HEK293 (cell line): ENCODE measurements at regions not wholly inside any gene's neighbourhood (a gene's known extent, or its start where the extent isn't known, plus 50 kb on each side); places are given as distances from the start of the nearest gene placed in this dataset.

ENCODE experiments used
- CTCF ChIA-PET: fragments of 350-600 bp; formaldehyde crosslinking; extraction: SDS; loops from one replicate; lab custom pipeline; 2021; ENCODE audit warnings: antibody characterized with exemption; lab: Yijun Ruan, JAX
- POLR2A ChIA-PET: fragments of 300-600 bp; formaldehyde crosslinking; extraction: SDS; loops from one replicate; lab custom pipeline; 2020; ENCODE audit warnings: antibody characterized with exemption, inconsistent platforms; lab: Yijun Ruan, JAX
- H3K27ac ChIP-seq: fragments of 200-500 bp; sonication (Bioruptor generic); 2 replicates; pipeline ENCODE4 v1.5.1; 2014; ENCODE audit warnings: low read depth, low read length, control low read depth, inconsistent platforms; ENCODE audit errors: extremely low read depth
- H3K36me3 ChIP-seq, 2 experiments: fragments of 200-500 bp in 1 of 2; sonication (Bioruptor generic) in 1 of 2; 1 replicate in 1 of 2; 2 replicates in 1 of 2; pipeline ENCODE4 v1.5.1; 2014 to 2017; ENCODE audit warnings: inconsistent platforms in 2 of 2, low read length in 2 of 2; ENCODE audit not compliant: control insufficient read depth in 2 of 2, insufficient read depth in 1 of 2
- H3K4me1 ChIP-seq: fragments of 200-500 bp; sonication (Bioruptor generic); 2 replicates; pipeline ENCODE4 v1.5.1; 2014; ENCODE audit warnings: mild to moderate bottlenecking, low read length, inconsistent platforms; ENCODE audit not compliant: control insufficient read depth, insufficient read depth
- H3K4me3 ChIP-seq: 2 replicates; pipeline ENCODE4 v1.5.1; 2011; ENCODE audit warnings: low read depth, mild to moderate bottlenecking, control low read depth, low read length, moderate library complexity
- H3K9me3 ChIP-seq: fragments of 200-500 bp; sonication (Bioruptor generic); 2 replicates; pipeline ENCODE4 v1.5.1; 2014; ENCODE audit warnings: low read depth, low read length, inconsistent platforms; ENCODE audit not compliant: control insufficient read depth, insufficient read depth
- ELK4 ChIP-seq: IDR thresholded peaks from 2 replicates; pipeline ENCODE4 v1.6.1; 2011; ENCODE audit warnings: mild to moderate bottlenecking, low read depth, low read length, borderline replicate concordance
- GFI1B ChIP-seq: fragments of 450-650 bp; formaldehyde crosslinking; IDR thresholded peaks from 2 replicates; pipeline ENCODE4 v1.5.1; 2016; ENCODE audit warnings: missing biosample characterization, missing genetic modification characterization
- GLI2 ChIP-seq: fragments of 450-650 bp; formaldehyde crosslinking; IDR thresholded peaks from 2 replicates; pipeline ENCODE4; 2017; ENCODE audit warnings: missing biosample characterization, missing genetic modification characterization, low read depth, borderline replicate concordance
- MZF1 ChIP-seq: fragments of 450-650 bp; formaldehyde crosslinking; IDR thresholded peaks from 2 replicates; pipeline ENCODE4 v1.5.1; 2017; ENCODE audit warnings: missing biosample characterization, missing genetic modification characterization, borderline replicate concordance
- OSR2 ChIP-seq: fragments of 450-650 bp; formaldehyde crosslinking; IDR thresholded peaks from 2 replicates; pipeline ENCODE4 v1.5.1; 2016; ENCODE audit warnings: missing biosample characterization, missing genetic modification characterization
- RBAK ChIP-seq: fragments of 450-650 bp; formaldehyde crosslinking; IDR thresholded peaks from 2 replicates; pipeline ENCODE4 v1.5.1; 2016; ENCODE audit warnings: missing biosample characterization, missing genetic modification characterization
- ZBTB17 ChIP-seq: fragments of 450-650 bp; formaldehyde crosslinking; IDR thresholded peaks from 2 replicates; pipeline ENCODE4 v1.5.1; 2016; ENCODE audit warnings: missing biosample characterization, missing genetic modification characterization
- ZBTB20 ChIP-seq: fragments of 450-650 bp; formaldehyde crosslinking; IDR thresholded peaks from 2 replicates; pipeline ENCODE4 v1.5.1; 2016; ENCODE audit warnings: missing biosample characterization, missing genetic modification characterization
- ZBTB6 ChIP-seq: fragments of 450-650 bp; formaldehyde crosslinking; IDR thresholded peaks from 2 replicates; pipeline ENCODE4 v1.5.1; 2017; ENCODE audit warnings: missing biosample characterization, missing genetic modification characterization
- ZNF10 ChIP-seq: fragments of 450-650 bp; formaldehyde crosslinking; IDR thresholded peaks from 2 replicates; pipeline ENCODE4 v1.5.1; 2017; ENCODE audit warnings: missing biosample characterization, missing genetic modification characterization
- ZNF146 ChIP-seq: fragments of 450-650 bp; formaldehyde crosslinking; IDR thresholded peaks from 2 replicates; pipeline ENCODE4 v1.5.1; 2016; ENCODE audit warnings: missing biosample characterization, missing genetic modification characterization
- ZNF211 ChIP-seq: fragments of 450-650 bp; formaldehyde crosslinking; IDR thresholded peaks from 2 replicates; pipeline ENCODE4 v1.5.1; 2016; ENCODE audit warnings: low read depth, missing biosample characterization, missing genetic modification characterization
- ZNF221 ChIP-seq: fragments of 450-650 bp; formaldehyde crosslinking; IDR thresholded peaks from 2 replicates; pipeline ENCODE4 v1.5.1; 2017; ENCODE audit warnings: missing biosample characterization, missing genetic modification characterization, borderline replicate concordance
- ZNF223 ChIP-seq: fragments of 450-650 bp; formaldehyde crosslinking; IDR thresholded peaks from 2 replicates; pipeline ENCODE4 v1.5.1; 2016; ENCODE audit warnings: missing biosample characterization, missing genetic modification characterization
- ZNF239 ChIP-seq: fragments of 450-650 bp; formaldehyde crosslinking; IDR thresholded peaks from 2 replicates; pipeline ENCODE4 v1.5.1; 2016; ENCODE audit warnings: missing biosample characterization, missing genetic modification characterization
- ZNF248 ChIP-seq: fragments of 450-650 bp; formaldehyde crosslinking; IDR thresholded peaks from 2 replicates; pipeline ENCODE4 v1.5.1; 2017; ENCODE audit warnings: missing biosample characterization, missing genetic modification characterization
- ZNF280C ChIP-seq: fragments of 450-650 bp; formaldehyde crosslinking; IDR thresholded peaks from 2 replicates; pipeline ENCODE4 v1.5.1; 2016; ENCODE audit warnings: missing biosample characterization, missing genetic modification characterization
- ZNF488 ChIP-seq: fragments of 450-650 bp; formaldehyde crosslinking; IDR thresholded peaks from 2 replicates; pipeline ENCODE4 v1.5.1; 2016; ENCODE audit warnings: missing biosample characterization, missing genetic modification characterization
- ZNF501 ChIP-seq: fragments of 450-650 bp; formaldehyde crosslinking; IDR thresholded peaks from 2 replicates; pipeline ENCODE4 v1.5.1; 2016; ENCODE audit warnings: missing biosample characterization, missing genetic modification characterization
- ZNF521 ChIP-seq: fragments of 450-650 bp; formaldehyde crosslinking; IDR thresholded peaks from 2 replicates; pipeline ENCODE4 v1.5.1; 2017; ENCODE audit warnings: missing biosample characterization, mild to moderate bottlenecking, missing genetic modification characterization
- ZNF558 ChIP-seq: fragments of 450-650 bp; formaldehyde crosslinking; IDR thresholded peaks from 2 replicates; pipeline ENCODE4 v1.5.1; 2016; ENCODE audit warnings: missing biosample characterization, missing genetic modification characterization
- ZNF624 ChIP-seq: fragments of 450-650 bp; formaldehyde crosslinking; IDR thresholded peaks from 2 replicates; pipeline ENCODE4 v1.5.1; 2017; ENCODE audit warnings: missing biosample characterization, missing genetic modification characterization
- ZNF626 ChIP-seq: fragments of 450-650 bp; sonication (Bioruptor Pico); formaldehyde crosslinking; IDR thresholded peaks from 2 replicates; pipeline ENCODE4 v1.5.1; 2018; ENCODE audit warnings: missing biosample characterization, missing genetic modification characterization, inconsistent platforms
- ZNF76 ChIP-seq: fragments of 450-650 bp; formaldehyde crosslinking; IDR thresholded peaks from 2 replicates; pipeline ENCODE4; 2016; ENCODE audit warnings: low read depth, missing biosample characterization, missing genetic modification characterization, borderline replicate concordance
- ZNF768 ChIP-seq: fragments of 450-650 bp; formaldehyde crosslinking; IDR thresholded peaks from 2 replicates; pipeline ENCODE4 v1.5.1; 2018; ENCODE audit warnings: missing biosample characterization, mild to moderate bottlenecking, missing genetic modification characterization
- ZNF830 ChIP-seq: fragments of 450-650 bp; IDR thresholded peaks from 2 replicates; pipeline ENCODE4 v1.5.0; 2018; ENCODE audit warnings: missing biosample characterization, missing genetic modification characterization, low read depth, mild to moderate bottlenecking, moderate library complexity
- ZSCAN16 ChIP-seq: fragments of 450-650 bp; formaldehyde crosslinking; IDR thresholded peaks from 2 replicates; pipeline ENCODE4 v1.5.1; 2016; ENCODE audit warnings: missing biosample characterization, missing genetic modification characterization
- ZSCAN18 ChIP-seq: fragments of 450-650 bp; formaldehyde crosslinking; IDR thresholded peaks from 2 replicates; pipeline ENCODE4 v1.5.1; 2016; ENCODE audit warnings: missing biosample characterization, missing genetic modification characterization

- CTCF ChIA-PET: interaction anchor here (0.7 to 1.4 kb wide), 5 partner anchors 12 to 1177 kb away, joined by 3 to 5 read pairs (median 3); no protein-coding TSS in a partner anchor
- no peaks in the 10 kb centered on the region for H3K9me3 ChIP-seq
- no peak overlapping the region for H3K27ac ChIP-seq
- TF ChIP-seq GLI2 (no peak), ZNF223 (tag by site-specific recombination) (no peak), ZNF501 (tag by site-specific recombination) (no peak), ZNF626 (tag by site-specific recombination) (no peak), MZF1 (tag by site-specific recombination) (no peak), ZNF239 (tag by site-specific recombination) (no peak), ZNF248 (no peak), ZNF558 (tag by site-specific recombination) (no peak), ZNF830 (tag by site-specific recombination) (no peak), ZNF10 (tag by site-specific recombination) (no peak), ZNF488 (no peak), GFI1B (tag by site-specific recombination) (no peak), OSR2 (tag by site-specific recombination) (no peak), ZNF221 (tag by site-specific recombination) (no peak), ZBTB17 (tag by site-specific recombination) (no peak), ZNF768 (tag by site-specific recombination) (no peak), ZSCAN18 (tag by site-specific recombination) (no peak), ZNF280C (tag by site-specific recombination) (no peak), ZNF624 (no peak)
- no peaks in the 10 kb centered on the region for H3K36me3 ChIP-seq
- no peaks in the 10 kb centered on the region for H3K4me1 ChIP-seq
- POLR2A ChIA-PET: no interaction called here
- no peak overlapping the region for H3K4me3 ChIP-seq
Observed at GRCh38 chr22:22997988-22998387, 72.3 kb upstream of the GNAZ start.

GRCh38 chr22:22999523-22999922, 70.8 kb upstream of the GNAZ start:
- H3K4me1 ChIP-seq: no peaks in the 10 kb centered on the region
- no peaks in the 10 kb centered on the region for H3K36me3 ChIP-seq
- TF ChIP-seq RBAK (no peak), ZNF521 (tag by site-specific recombination) (no peak), ZSCAN16 (tag by site-specific recombination) (no peak), GLI2 (no peak), ZNF768 (tag by site-specific recombination) (no peak), ZNF146 (tag by site-specific recombination) (no peak), ZBTB20 (tag by site-specific recombination) (no peak), ZNF76 (tag by site-specific recombination) (no peak), ZBTB6 (no peak), MZF1 (tag by site-specific recombination) (no peak), ZNF239 (tag by site-specific recombination) (no peak), ZNF211 (no peak), ELK4 (no peak)
- ChIA-PET CTCF (interaction anchor here (0.6 to 0.7 kb wide), 5 partner anchors 45 to 542 kb away, joined by 3 to 6 read pairs (median 3); no protein-coding TSS in a partner anchor), POLR2A (no interaction called here)
- H3K27ac ChIP-seq: no peak overlapping the region
- H3K4me3 ChIP-seq: no peak overlapping the region
- no peaks in the 10 kb centered on the region for H3K9me3 ChIP-seq
